ENCODE measurements at regions not wholly inside any gene's neighbourhood (a gene's known extent, or its start where the extent isn't known, plus 50 kb on each side); places are given as distances from the start of the nearest gene placed in this dataset.
"Not testable (repeated sequence)": the region's sequence is repeated elsewhere in the genome, so short reads cannot be mapped to it uniquely, and the experiment has no call there.

DNA sequence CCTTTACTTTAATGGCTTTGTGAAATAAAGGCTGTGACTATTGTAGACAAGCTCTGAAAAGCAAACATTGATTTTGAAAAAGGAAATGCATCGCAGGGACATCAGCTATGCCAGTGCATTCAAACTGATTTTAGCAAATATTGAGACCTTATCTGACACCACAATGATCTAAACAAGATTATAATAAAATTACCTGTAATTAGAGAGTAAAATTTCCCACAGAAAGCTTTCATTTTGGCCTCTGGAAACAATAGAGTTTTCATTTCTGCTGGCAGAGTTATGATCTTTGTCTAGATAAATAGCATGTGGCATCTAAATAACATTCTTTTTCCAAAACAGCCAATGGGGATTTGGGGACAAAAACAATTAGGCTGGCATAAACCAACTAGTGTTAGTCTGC, 650.4 kb upstream of the PRMT6 start:
- TF ChIP-seq, protein P1, sequence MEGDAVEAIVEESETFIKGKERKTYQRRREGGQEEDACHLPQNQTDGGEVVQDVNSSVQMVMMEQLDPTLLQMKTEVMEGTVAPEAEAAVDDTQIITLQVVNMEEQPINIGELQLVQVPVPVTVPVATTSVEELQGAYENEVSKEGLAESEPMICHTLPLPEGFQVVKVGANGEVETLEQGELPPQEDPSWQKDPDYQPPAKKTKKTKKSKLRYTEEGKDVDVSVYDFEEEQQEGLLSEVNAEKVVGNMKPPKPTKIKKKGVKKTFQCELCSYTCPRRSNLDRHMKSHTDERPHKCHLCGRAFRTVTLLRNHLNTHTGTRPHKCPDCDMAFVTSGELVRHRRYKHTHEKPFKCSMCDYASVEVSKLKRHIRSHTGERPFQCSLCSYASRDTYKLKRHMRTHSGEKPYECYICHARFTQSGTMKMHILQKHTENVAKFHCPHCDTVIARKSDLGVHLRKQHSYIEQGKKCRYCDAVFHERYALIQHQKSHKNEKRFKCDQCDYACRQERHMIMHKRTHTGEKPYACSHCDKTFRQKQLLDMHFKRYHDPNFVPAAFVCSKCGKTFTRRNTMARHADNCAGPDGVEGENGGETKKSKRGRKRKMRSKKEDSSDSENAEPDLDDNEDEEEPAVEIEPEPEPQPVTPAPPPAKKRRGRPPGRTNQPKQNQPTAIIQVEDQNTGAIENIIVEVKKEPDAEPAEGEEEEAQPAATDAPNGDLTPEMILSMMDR (IDR thresholded peaks at IDR 0.05; ENCODE audit: unreplicated experiment): no peak
- H3K4me3 Mint-ChIP-seq (ENCODE audit: low read depth): no peak overlapping the region
- no peaks in the 10 kb centered on the region for H3K4me1 Mint-ChIP-seq (ENCODE audit: low read depth)
- no peaks in the 10 kb centered on the region for H3K36me3 Mint-ChIP-seq (ENCODE audit: insufficient read depth)
- no peaks in the 10 kb centered on the region for H3K9me3 Mint-ChIP-seq (ENCODE audit: low read depth)
- H3K27me3 Mint-ChIP-seq: no peaks in the 10 kb centered on the region
- DNase-seq (ENCODE audit: low spot score, unreplicated experiment): no peak
- H3K27ac Mint-ChIP-seq: no peak overlapping the region

- not testable (repeated sequence) for H3K4me1 Mint-ChIP-seq (ENCODE audit: low read depth); H3K27me3 Mint-ChIP-seq; H3K4me3 Mint-ChIP-seq (ENCODE audit: low read depth); H3K36me3 Mint-ChIP-seq (ENCODE audit: insufficient read depth); H3K27ac Mint-ChIP-seq; DNase-seq (ENCODE audit: low spot score, unreplicated experiment); H3K9me3 Mint-ChIP-seq (ENCODE audit: low read depth)
Observed at GRCh38 chr1:106412321-106412720, 644.2 kb upstream of the PRMT6 start.

DNA sequence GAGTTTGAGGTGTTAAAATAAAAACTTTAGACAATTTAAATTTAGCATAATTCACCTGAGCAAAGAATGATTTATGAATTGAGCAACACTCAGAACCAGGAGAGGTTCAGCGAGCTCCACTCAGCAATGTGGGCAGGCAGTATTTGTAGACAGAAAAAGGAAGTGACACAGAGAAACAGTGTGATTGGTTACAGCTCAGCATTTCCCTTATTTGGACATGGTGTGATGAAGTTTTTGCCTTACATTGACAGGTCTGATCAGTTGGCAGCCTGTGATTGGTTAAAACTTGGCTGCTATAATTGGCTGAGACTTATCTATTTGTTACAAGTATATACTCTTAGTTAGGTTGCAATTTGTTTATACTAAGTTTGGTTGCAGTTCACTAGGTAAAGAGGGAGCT, 621.2 kb upstream of the PRMT6 start:
- H3K27me3 Mint-ChIP-seq: no peaks in the 10 kb centered on the region
- TF ChIP-seq, protein P1 (IDR thresholded peaks at IDR 0.05; ENCODE audit: unreplicated experiment): no peak
- H3K27ac Mint-ChIP-seq: no peak overlapping the region
- no peak for DNase-seq (ENCODE audit: low spot score, unreplicated experiment)
- H3K4me1 Mint-ChIP-seq (ENCODE audit: low read depth): no peaks in the 10 kb centered on the region
- no peaks in the 10 kb centered on the region for H3K36me3 Mint-ChIP-seq (ENCODE audit: insufficient read depth)
- peaks cover 7% of the 10 kb centered on the region for H3K9me3 Mint-ChIP-seq (ENCODE audit: low read depth)
- H3K4me3 Mint-ChIP-seq (ENCODE audit: low read depth): no peak overlapping the region

DNA sequence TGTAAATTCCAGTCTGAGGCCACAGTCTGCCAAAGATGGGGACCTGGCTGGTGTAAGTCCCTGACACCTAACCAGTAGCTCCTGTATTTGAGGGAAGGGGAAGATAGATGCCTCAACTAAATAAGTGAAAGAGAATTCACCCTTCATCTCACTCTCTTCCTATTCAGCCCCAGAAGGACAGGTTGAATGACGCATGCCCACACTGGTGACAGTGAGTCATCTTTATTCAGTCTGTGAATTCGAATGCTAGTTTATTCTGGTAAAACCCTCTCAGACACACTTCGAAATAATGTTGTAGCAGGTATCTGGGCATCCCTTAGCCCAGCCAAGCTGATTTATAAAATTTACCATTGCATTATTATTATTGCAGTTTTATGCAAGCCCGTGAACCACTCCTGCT, 617.0 kb upstream of the PRMT6 start:
- H3K27me3 Mint-ChIP-seq: no peaks in the 10 kb centered on the region
- no peaks in the 10 kb centered on the region for H3K36me3 Mint-ChIP-seq (ENCODE audit: insufficient read depth)
- H3K9me3 Mint-ChIP-seq (ENCODE audit: low read depth): no peaks in the 10 kb centered on the region
- H3K4me3 Mint-ChIP-seq (ENCODE audit: low read depth): no peak overlapping the region
- H3K4me1 Mint-ChIP-seq (ENCODE audit: low read depth): no peaks in the 10 kb centered on the region
- TF ChIP-seq, protein P1 (IDR thresholded peaks at IDR 0.05; ENCODE audit: unreplicated experiment): no peak
- no peak for DNase-seq (ENCODE audit: low spot score, unreplicated experiment)
- H3K27ac Mint-ChIP-seq: no peak overlapping the region

GRCh38 chr1:106447466-106447865, 609.0 kb upstream of the PRMT6 start:
- no peak overlapping the region for H3K27ac Mint-ChIP-seq
- H3K36me3 Mint-ChIP-seq (ENCODE audit: insufficient read depth): no peaks in the 10 kb centered on the region
- no peak for DNase-seq (ENCODE audit: low spot score, unreplicated experiment)
- H3K9me3 Mint-ChIP-seq (ENCODE audit: low read depth): no peaks in the 10 kb centered on the region
- H3K4me1 Mint-ChIP-seq (ENCODE audit: low read depth): no peaks in the 10 kb centered on the region
- H3K4me3 Mint-ChIP-seq (ENCODE audit: low read depth): no peak overlapping the region
- H3K27me3 Mint-ChIP-seq: no peaks in the 10 kb centered on the region
- TF ChIP-seq, protein P1 (IDR thresholded peaks at IDR 0.05; ENCODE audit: unreplicated experiment): no peak

DNA sequence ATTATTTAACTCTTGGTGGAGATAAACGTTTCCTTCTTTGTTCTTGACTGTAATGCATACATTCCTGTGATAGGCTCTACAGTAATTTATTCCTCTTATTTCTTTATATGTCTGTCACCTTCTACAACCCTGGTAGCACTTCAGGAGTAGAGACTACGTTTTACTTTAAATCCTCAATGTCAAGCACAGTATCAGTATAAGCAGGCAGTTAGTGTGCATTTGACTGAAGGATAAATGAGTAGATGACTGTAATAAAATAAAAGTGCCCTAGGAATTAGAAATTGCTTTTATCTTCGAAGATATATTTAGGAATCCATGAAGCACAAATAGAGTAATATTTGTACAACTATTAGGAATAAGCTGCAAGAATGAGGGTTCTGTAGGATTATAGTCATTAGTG, 599.6 kb upstream of the PRMT6 start:
- H3K36me3 Mint-ChIP-seq (ENCODE audit: insufficient read depth): no peaks in the 10 kb centered on the region
- no peaks in the 10 kb centered on the region for H3K9me3 Mint-ChIP-seq (ENCODE audit: low read depth)
- no peak overlapping the region for H3K4me3 Mint-ChIP-seq (ENCODE audit: low read depth)
- H3K27ac Mint-ChIP-seq: no peak overlapping the region
- no peaks in the 10 kb centered on the region for H3K4me1 Mint-ChIP-seq (ENCODE audit: low read depth)
- no peaks in the 10 kb centered on the region for H3K27me3 Mint-ChIP-seq
- DNase-seq (ENCODE audit: low spot score, unreplicated experiment): no peak
- TF ChIP-seq, protein P1 (IDR thresholded peaks at IDR 0.05; ENCODE audit: unreplicated experiment): no peak

Measured in progenitor cell of endocrine pancreas (in vitro differentiated cells).